ENCODE measurements at regions not wholly inside any gene's neighbourhood (a gene's known extent, or its start where the extent isn't known, plus 50 kb on each side); places are given as distances from the start of the nearest gene placed in this dataset.
"Not testable (repeated sequence)": the region's sequence is repeated elsewhere in the genome, so short reads cannot be mapped to it uniquely, and the experiment has no call there.

DNA sequence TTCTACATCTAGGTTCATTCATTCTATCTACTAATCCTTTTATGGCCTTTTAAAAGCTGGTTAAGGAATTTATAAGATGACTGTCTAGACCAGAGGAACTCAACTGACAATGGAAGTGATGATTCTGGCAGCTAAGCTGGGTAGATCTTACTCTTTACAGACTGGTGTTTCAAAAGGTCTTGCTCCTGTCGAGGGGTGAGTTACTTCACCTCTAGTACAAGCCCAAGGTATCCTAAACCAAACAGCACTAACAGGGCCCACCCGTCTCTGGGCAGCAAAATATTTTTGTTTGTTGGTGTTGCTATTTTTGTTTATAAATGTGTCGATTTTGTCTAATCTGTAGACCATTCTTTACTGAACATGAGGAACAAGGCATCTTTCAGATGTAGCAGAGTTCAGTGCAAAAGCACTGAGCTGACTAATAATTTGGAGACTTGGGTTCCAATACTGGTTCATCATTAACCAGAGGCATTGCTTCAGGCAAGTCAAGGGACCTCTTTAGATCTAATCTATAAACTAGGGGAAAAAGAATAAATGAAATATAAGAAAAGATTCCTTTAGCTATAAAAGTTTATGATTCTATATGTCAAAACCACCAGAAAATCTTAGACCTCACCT, 90.3 kb upstream of the FRG1 start:
- DNase-seq = no peak

DNA sequence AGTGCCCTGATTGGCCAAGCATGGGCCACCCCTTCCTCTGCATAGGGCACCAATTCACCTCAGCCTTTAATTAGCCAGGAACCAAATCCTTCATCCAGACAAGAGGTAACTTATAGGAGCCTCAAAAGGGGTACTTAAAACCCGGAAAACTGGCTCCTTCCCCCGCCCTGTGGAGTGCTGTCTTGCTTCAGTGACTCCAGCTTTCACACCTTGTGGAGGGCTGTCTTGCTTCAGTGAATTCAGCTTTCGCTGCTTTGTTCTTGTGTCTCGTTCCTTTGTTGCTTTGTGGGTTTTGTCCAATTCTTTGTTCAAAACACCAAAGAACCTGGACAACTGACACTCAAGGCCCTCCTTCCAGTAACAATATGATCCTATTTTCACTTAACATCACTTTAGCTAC, 82.2 kb upstream of the FRG1 start:
- no peak for DNase-seq

DNA sequence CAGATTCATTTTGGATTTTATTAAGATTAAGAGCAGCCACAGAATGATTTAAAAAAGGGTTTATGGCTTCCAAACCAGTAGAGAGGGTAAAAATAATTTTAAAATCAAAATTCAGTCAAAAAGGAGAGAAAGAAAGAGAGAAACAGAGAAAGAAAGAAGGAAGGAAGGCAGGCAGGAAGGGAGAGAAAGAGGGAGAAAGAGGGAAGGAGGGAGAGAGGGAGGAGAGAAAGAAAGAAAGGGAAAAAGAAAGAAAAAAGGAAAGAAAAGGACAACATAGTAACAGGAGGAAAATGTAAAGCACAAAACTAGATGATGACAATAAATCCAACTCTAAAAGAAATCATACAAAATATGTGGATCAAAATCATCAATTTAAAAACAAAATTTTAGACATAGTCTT, 79.6 kb upstream of the FRG1 start:
- DNase-seq = no peak

DNA sequence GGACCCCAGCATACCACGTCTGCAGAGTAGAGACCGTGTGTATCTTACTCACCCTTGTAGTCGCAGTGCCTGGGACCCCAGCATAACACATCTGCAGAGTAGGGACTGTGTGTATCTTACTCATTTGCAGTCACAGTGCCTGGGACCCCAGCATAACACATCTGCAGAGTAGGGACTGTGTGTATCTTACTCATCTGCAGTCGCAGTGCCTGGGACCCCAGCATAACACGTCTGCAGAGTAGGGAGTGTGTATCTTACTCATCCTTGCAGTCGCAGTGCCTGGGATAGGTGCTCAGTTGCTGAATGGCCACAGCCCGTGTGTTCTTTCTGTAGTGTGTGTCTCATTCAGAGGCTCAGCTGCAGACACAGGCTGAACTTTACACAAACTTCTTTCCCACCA, 71.4 kb upstream of the FRG1 start:
- no peak for DNase-seq

DNA sequence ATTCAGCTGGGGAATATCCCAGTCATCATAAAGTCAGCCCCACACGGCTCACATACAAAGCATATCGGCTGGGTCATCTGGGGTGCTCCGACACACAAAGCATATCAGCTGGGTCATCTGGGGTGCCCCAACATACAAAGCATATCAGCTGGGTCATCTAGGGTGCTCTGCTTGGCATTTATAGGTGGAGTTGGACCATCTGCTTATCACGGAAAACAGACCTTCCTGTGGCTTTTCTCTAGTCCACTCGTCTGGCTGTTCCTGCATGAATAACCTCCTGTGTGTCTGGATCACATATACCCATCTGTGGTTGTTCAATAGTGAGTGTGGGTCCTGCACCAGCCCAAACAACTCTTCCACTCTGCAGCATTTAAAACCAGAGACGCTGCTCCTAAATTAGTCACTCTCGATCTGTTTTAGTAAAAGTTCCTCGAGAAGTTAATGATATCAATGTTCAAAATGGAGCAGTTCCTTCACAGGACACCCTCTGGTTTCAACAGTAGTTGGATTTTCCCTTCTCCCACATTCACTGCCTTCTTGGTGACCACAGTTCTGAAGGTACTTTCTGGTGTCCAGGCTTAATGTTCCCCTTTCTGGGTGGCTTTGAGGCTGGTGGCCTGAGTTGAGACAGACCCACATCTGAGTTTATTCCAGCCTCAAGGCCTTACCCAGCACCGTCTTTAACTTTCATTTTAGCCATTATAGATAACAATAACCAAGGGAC, 70.0 kb upstream of the FRG1 start:
- no peak for DNase-seq

DNA sequence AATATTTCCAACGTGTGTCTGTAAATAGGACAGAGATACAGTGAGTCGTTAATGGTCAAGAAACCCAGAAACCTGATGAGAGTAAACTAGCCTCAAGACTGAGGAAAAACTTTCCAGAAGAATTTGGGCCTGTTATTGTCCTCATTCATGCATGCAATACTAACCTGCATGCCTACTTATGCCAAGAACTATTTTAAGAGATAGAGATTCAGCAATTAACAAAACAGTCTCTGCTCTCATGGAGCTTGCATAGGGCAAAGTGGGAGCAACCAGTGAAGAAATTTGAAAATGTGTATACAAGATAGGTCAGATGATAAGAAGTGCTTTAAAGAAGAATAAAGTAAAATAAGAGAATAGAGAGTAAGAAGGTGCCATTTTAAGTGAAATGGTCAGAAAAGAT, 66.1 kb upstream of the FRG1 start:
- no peak for DNase-seq

DNA sequence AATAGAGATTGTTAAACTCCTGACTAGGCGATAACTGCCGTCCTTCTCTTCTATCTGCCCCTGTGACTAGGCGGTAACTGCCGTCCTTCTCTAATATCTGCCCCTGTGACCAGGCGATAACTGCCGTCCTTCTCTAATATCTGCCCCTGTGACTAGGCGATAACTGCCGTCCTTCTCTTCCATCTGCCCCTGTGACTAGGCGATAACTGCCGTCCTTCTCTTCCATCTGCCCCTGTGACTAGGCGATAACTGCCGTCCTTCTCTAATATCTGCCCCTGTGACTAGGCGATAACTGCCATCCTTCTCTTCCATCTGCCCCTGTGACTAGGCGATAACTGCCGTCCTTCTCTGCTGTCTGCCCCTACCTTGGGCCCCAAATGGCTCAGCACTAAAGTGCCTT, 59.5 kb upstream of the FRG1 start:
- not testable (repeated sequence) for DNase-seq

DNA sequence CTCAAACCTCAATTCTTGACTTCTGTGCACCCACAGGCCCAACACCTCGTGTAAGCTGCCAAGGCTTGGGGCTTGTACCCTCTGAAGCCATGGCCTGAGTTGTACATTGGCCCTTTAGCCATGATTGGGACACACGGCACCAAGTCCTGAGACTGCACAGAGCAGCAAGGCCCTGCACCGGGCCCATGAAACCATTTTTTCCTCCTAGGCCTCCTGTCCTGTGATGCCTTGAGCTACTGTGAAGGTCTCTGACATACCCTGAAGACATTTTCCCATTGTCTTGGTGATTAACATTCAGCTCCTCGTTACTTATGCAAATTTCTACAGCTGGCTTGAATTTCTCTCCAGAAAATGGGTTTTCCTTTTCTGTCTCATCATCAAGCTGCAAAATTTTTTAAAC, 52.3 kb upstream of the FRG1 start:
- DNase-seq = not testable (repeated sequence)

All from CD4-positive, alpha-beta T cell treated with Interleukin-17A for 4 hours (primary cell).